ENCODE measurements at regions not wholly inside any gene's neighbourhood (a gene's known extent, or its start where the extent isn't known, plus 50 kb on each side); places are given as distances from the start of the nearest gene placed in this dataset.

DNA sequence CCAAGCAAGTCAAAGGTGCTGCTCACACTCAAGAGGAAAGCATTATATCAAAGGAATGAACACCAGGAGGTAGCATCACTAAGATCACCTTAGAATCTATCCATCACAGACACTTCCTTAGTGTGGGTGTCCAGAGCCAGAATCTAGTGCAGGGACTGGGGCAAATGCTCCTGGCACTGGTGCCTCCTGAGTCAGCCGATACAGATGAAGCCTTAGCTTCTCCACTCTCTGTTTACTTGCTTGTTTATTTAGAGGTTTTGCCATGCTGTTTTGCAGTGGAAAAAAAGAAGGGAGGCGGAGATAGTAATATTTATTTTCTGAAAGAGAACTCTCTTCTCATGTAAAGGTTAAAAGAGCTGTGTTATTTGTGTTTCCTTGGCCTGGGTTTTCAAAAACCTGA, 303.1 kb downstream of the WDR11 start:
- Mint-ChIP-seq H3K36me3 (no peaks in the 10 kb centered on the region), H3K4me3 (no peak overlapping the region), H3K27ac (no peak overlapping the region), H3K9me3 (no peaks in the 10 kb centered on the region), H3K27me3 (no peaks in the 10 kb centered on the region), H3K4me1 (no peaks in the 10 kb centered on the region)
- CTCF ChIA-PET: no interaction called here
- DNase-seq: no peak

DNA sequence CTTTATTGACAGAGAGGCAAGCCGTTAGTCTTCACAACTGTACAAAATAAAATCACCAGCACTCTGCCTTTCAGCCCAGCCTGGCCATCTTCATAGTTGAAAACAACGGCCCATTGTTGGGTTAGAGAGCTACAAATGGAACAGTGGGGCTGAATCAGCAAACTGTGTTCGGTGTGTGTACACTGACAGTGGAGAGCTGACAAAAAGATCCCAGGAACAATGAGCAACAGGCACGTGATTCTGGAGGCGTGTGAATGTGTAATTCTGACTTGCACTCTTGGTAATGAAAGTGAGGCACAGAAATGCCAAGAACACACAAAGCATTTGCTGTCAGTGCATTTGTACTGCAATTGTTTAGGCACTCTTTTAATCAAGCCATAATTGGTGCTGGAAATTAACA, 303.7 kb downstream of the WDR11 start:
- no peak for DNase-seq
- H3K36me3 Mint-ChIP-seq: no peaks in the 10 kb centered on the region
- no peak overlapping the region for H3K4me3 Mint-ChIP-seq
- no peaks in the 10 kb centered on the region for H3K4me1 Mint-ChIP-seq
- no peaks in the 10 kb centered on the region for H3K27me3 Mint-ChIP-seq
- H3K27ac Mint-ChIP-seq: no peak overlapping the region
- CTCF ChIA-PET: no interaction called here
- no peaks in the 10 kb centered on the region for H3K9me3 Mint-ChIP-seq

DNA sequence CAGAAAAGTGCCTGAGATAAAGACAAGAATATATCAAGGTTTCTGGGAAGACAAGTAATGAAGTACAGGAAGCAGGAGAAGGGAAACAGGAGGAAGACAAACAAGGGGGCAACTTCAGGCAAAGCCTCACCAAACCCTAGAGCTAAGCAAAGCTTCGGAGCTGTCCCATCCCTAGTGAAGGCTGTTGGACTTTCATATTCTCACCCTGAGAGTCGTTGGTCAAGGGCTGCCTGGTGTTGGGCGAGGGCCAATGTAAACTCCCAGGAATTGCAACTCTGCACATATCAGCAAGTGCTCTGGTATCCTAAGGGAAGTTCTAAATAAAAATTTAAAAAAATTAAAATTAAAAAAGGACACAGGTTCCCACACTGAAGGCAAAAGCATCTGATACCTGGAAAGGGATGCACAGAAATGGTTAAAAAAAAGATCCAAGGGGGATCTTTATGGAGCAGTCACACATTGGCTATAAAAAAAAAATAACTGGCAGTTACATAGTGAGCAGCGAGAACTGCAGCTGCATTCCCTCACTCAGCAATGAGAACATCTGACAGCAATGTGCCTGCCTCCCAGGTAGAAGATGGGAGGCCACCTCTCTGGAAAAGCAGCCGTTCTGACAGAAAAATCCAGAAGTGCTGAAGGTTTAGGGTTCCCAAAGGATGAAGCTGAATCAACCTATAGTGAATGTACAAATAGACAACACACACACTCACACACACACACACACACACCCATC, 304.7 kb downstream of the WDR11 start:
- DNase-seq: no peak
- no peaks in the 10 kb centered on the region for H3K9me3 Mint-ChIP-seq
- CTCF ChIA-PET: no interaction called here
- no peak overlapping the region for H3K27ac Mint-ChIP-seq
- no peaks in the 10 kb centered on the region for H3K4me1 Mint-ChIP-seq
- no peaks in the 10 kb centered on the region for H3K36me3 Mint-ChIP-seq
- no peaks in the 10 kb centered on the region for H3K27me3 Mint-ChIP-seq
- no peak overlapping the region for H3K4me3 Mint-ChIP-seq

DNA sequence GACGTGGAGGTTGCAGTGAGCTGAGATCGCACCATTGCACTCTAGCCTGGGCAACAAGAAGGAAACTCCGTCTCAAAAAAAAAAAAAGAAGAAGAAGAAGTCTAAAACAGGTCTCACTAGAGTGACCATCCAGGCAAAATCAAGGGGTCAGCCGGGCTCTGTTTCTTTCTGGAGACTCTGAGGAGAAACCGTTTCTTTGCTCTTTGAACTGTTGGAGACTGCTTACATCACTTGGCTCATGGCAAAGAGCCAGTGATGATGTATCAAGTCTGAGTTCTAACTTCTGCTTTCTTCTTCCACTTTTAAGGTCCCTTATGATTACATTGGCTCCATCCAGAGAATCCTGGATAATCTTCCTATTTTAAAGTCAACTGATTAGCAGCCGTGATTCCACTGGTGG, 306.8 kb downstream of the WDR11 start:
- CTCF ChIA-PET: no interaction called here
- Mint-ChIP-seq H3K36me3 (no peaks in the 10 kb centered on the region), H3K4me1 (no peaks in the 10 kb centered on the region), H3K27me3 (no peaks in the 10 kb centered on the region), H3K9me3 (no peaks in the 10 kb centered on the region), H3K27ac (no peak overlapping the region), H3K4me3 (no peak overlapping the region)
- DNase-seq: no peak

DNA sequence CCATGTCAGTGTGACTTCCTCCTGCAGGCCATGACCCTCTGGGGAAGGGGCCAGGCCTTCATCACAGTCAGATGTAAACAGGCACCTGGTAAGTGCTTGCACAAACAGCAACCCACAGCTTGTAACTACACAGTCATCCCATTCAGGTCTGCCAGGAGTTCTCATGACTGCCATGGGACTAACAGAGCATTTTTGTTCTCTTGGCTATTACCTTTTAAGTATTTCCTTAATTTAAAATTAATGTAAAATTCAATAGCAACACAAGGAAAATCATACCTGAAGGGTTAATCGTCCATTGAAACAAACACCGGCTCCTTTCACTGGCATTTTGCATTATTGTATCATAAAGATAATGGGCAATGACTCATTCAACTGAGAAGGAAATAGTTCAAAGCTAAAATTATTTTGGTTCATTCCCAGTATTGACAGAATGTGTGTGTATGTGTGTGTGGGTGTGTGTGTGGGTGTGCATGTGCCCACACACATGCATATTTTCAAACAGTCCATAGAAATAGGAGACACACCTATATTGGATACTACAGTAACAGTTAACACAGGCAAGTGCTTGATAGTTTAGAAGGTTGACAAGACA, 307.9 kb downstream of the WDR11 start:
- Mint-ChIP-seq H3K4me1 (no peaks in the 10 kb centered on the region), H3K4me3 (no peak overlapping the region)
- CTCF ChIA-PET: no interaction called here

DNA sequence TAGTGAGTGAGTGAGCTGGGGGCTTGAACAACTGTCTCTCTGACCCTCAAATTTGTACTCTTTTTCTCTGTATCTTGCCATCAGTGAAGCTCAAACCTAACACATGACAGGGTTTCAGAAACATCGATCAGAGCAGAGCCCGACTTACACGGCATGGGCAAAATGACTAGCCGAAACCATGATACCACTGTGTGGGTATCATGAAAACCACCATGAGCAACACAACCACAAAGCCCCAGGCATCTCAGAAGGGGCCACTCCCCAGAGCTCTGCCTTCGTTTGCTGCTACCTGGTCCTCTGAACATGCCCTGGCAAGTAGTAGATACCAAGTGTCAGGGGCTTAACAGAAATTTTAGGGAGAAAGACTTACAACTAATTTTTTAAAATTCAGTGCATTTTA, 308.5 kb downstream of the WDR11 start:
- Mint-ChIP-seq H3K9me3 (no peaks in the 10 kb centered on the region), H3K27ac (no peak overlapping the region), H3K27me3 (no peaks in the 10 kb centered on the region), H3K36me3 (no peaks in the 10 kb centered on the region), H3K4me3 (no peak overlapping the region), H3K4me1 (no peaks in the 10 kb centered on the region)
- DNase-seq: no peak
- CTCF ChIA-PET: no interaction called here

More for the DNA sequence above, 307.9 kb downstream of the WDR11 start:
- H3K27me3 Mint-ChIP-seq: no peaks in the 10 kb centered on the region
- H3K9me3 Mint-ChIP-seq: no peaks in the 10 kb centered on the region
- DNase-seq: no peak
- no peaks in the 10 kb centered on the region for H3K36me3 Mint-ChIP-seq
- H3K27ac Mint-ChIP-seq: no peak overlapping the region

DNA sequence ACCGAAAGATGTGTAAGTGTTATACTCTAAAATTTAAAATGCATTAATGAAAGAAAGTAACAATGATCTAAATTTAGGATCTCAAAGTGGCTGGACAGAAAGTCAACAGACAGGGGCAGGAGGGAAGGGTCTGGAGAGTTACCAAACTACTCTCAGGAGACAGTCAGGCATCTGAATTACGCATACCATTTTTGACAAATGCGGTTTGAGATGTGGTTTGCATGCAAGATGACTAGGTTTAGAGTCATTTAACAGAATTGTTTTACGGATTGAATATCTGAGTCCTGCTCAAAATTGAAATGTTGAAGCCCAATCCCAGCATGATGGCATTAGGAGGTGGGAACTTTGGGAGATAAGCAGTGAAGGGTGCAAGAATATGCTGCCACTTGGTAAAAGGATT, 314.1 kb downstream of the WDR11 start:
- H3K4me1 Mint-ChIP-seq: no peaks in the 10 kb centered on the region
- H3K27ac Mint-ChIP-seq: no peak overlapping the region
- DNase-seq: no peak
- no peaks in the 10 kb centered on the region for H3K9me3 Mint-ChIP-seq
- CTCF ChIA-PET: no interaction called here
- H3K4me3 Mint-ChIP-seq: no peak overlapping the region
- H3K27me3 Mint-ChIP-seq: no peaks in the 10 kb centered on the region
- H3K36me3 Mint-ChIP-seq: no peaks in the 10 kb centered on the region

DNA sequence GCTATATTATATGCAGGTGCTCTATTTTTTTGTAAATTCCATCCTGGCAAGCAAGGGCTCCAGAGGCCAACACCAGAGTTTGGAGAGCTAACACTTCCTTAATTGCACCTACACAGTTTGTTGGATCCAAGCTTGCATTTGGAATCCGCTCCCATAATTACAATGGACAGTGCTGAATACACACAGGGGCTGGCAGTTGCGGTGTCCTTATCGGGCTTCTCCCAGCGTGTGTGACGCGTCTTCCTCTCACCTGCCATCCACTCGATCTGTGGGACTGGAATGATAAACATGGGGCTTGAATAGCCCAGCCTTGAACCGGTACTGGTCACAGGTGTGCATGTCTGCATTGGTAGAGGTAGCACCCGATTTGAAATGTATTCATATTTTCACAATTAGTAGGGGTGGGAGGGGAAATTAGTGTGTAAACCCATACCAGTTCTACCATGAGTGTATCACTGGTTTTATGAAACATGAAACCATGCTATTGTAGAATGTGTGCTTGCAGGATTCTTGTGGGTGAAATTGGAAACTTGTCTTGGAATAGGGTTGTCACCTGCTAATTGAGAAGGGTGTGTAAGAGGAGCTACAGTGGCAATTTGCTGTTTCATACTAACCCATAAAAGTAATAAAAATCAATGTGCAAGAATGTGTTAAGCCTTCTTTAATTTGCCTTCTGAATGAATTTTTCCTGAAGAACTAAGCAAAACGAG, 316.5 kb downstream of the WDR11 start:
- H3K4me1 Mint-ChIP-seq: no peaks in the 10 kb centered on the region
- no peaks in the 10 kb centered on the region for H3K9me3 Mint-ChIP-seq
- no peak for DNase-seq
- H3K36me3 Mint-ChIP-seq: no peaks in the 10 kb centered on the region
- no peak overlapping the region for H3K4me3 Mint-ChIP-seq
- no peaks in the 10 kb centered on the region for H3K27me3 Mint-ChIP-seq
- CTCF ChIA-PET: no interaction called here
- no peak overlapping the region for H3K27ac Mint-ChIP-seq

DNA sequence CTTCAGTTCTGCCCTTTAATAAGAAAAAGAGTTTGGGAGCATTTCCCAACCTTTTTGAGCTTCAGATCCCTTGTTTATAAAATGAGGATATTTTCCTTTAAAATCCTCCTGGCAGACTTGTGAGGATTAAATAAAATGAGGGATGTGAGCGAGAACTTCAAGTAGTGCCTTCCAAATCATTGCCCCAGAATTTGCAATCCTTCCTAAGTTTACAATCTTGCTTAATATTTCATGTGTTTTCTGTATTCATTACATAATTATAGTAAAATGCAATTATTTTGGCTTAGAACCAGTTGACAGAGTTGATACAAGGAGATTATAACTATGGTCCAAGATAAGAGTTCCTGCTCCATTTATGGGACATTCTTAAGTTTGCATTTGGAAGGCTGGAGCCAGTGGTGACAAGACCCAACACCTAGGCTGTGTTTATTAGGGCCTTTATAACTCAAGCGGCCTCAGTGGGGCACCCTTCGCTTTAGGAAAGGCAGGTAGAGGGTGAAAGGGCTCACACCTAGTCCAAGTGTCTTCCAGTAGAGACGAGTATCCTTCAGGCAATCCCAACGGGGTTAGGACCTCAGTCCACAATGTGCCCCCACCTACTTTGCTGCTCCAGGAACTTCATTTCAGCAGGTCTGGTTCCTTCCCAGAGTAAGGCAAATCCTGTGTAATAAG, 317.5 kb downstream of the WDR11 start:
- H3K4me1 Mint-ChIP-seq: no peaks in the 10 kb centered on the region
- no peaks in the 10 kb centered on the region for H3K9me3 Mint-ChIP-seq
- H3K27me3 Mint-ChIP-seq: no peaks in the 10 kb centered on the region
- CTCF ChIA-PET: no interaction called here
- H3K4me3 Mint-ChIP-seq: no peak overlapping the region
- no peak for DNase-seq
- H3K36me3 Mint-ChIP-seq: no peaks in the 10 kb centered on the region
- H3K27ac Mint-ChIP-seq: no peak overlapping the region

DNA sequence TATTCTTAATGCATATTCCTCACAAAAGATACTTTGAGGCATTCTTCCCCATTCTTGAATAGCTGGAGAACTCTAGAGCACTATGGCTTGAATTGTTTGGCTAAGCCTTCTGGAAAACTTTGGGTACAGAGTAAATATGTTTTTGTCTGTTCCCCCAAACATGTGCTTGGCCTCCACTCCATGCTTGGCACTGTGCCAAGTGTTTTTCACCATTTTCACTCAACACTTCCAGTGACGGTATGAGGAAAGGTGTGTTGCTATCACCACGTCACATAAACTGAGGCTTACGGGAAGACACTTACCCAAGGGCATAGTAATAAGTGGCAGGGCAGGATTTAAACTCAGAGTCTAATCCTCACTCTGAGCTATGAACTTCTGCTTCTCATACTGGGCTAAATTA, 318.2 kb downstream of the WDR11 start:
- Mint-ChIP-seq H3K9me3 (no peaks in the 10 kb centered on the region), H3K36me3 (no peaks in the 10 kb centered on the region), H3K4me1 (no peaks in the 10 kb centered on the region), H3K27ac (no peak overlapping the region), H3K27me3 (no peaks in the 10 kb centered on the region), H3K4me3 (no peak overlapping the region)
- no peak for DNase-seq
- CTCF ChIA-PET: no interaction called here

DNA sequence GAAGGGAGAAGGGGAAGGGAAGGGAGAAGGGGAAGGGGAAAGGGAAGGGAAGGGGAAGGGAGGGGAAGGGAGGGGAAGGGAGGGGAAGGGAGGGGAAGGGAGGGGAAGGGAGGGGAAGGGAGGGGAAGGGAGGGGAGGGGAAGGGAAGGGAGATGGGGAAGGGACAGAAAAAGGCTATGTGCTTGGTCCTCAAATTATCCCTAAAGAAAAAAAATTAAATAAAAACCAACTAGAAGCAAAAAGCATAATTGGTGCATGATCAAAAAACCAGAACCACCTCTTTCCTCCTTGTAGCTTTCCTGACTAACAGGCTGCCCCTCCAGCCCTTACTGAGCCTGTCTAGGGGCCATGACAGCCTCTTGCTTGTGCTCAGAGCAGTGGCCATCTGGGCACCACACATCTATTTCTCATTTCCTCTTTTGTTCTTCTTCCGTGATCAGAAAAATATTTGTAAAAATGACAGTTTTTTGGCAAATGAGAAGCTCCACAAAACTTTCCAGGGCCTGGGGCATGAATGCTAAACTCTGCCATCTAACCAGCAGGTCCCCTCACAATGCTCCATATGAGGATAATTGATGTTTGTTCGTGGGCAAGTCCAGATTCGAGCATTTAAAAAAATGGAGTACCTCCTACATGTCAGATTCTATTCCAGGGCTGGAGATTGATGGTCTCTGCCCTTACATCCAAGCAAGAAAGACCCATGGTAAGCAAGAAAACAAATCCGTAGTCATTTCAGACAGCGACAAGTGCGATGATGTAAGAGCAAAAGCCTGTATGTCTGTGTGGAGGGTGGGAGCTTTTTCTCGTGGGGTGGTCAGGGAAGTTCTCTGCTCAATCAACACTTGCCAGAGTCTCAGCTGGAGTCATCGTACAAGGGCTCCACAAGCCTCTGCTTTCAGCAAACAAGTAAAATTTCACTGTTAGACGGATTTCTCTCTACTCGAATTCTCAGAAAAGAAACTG, 320.9 kb downstream of the WDR11 start:
- CTCF ChIA-PET: no interaction called here
- Mint-ChIP-seq H3K36me3 (no peaks in the 10 kb centered on the region), H3K9me3 (no peaks in the 10 kb centered on the region), H3K27ac (no peak overlapping the region), H3K4me3 (no peak overlapping the region), H3K27me3 (no peaks in the 10 kb centered on the region), H3K4me1 (no peaks in the 10 kb centered on the region)
- no peak for DNase-seq

DNA sequence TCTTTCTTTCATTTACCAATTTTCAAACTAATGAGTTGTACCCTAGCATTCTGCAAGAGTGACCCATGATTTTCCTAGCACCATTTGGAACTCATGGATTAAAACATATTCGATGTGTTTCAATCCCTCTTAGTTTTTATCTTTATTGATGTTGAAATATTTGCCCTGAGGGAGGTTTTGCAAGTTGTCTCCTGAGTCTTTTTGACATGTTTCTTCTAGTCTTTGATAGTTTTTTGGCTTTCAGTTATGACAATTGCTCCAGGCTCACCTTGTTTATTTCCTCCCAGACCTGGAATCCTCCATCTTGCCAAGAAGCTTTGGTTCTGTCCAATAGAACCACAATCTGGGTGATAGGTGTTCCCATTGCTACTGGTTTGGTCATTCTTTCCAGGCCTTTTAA, 327.8 kb downstream of the WDR11 start:
- H3K27me3 Mint-ChIP-seq: no peaks in the 10 kb centered on the region
- H3K36me3 Mint-ChIP-seq: no peaks in the 10 kb centered on the region
- no peaks in the 10 kb centered on the region for H3K4me1 Mint-ChIP-seq
- H3K9me3 Mint-ChIP-seq: no peaks in the 10 kb centered on the region
- no peak overlapping the region for H3K27ac Mint-ChIP-seq
- CTCF ChIA-PET: no interaction called here
- no peak for DNase-seq
- no peak overlapping the region for H3K4me3 Mint-ChIP-seq

DNA sequence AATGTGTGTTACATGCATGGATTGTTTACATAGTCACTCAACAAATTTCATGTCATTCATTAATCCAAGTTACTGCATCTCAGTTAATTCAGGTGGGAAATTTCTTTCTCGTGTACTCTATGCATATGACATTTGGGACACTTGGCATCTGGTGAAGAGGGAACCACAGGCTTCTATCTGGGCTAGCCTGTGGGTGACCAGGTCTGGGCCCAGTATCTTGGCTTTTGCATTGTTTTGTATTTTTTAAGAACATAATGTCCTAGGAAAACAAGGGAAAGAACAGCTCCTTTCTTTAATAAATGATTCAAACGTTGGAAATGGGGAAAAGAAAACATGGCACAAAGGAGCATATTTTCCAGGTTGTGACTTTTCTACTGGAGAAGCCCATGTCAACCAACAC, 331.1 kb downstream of the WDR11 start:
- no peak overlapping the region for H3K27ac Mint-ChIP-seq
- H3K4me1 Mint-ChIP-seq: no peaks in the 10 kb centered on the region
- H3K27me3 Mint-ChIP-seq: no peaks in the 10 kb centered on the region
- CTCF ChIA-PET: no interaction called here
- H3K9me3 Mint-ChIP-seq: no peaks in the 10 kb centered on the region
- DNase-seq: no peak
- no peak overlapping the region for H3K4me3 Mint-ChIP-seq
- H3K36me3 Mint-ChIP-seq: no peaks in the 10 kb centered on the region

DNA sequence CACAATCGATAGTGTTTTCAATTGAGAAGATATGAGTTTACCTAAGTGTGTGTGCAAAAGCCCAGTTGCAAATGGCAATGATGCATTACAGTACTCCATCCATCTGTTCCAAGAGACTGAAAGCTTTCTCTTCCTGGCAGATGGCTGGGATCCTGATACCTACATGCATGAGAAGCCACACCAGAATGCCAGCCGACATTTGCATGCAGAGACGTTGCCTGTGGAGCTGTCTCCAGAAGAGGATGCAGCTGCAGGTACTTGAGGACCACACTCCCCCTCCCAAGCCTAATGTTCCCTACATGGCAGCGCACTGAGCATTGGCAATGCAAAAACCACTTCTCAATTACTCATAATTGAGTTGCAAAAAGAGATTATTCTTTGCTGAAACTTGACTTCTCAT, 332.1 kb downstream of the WDR11 start:
- CTCF ChIA-PET: no interaction called here
- no peaks in the 10 kb centered on the region for H3K4me1 Mint-ChIP-seq
- no peak overlapping the region for H3K4me3 Mint-ChIP-seq
- no peaks in the 10 kb centered on the region for H3K36me3 Mint-ChIP-seq
- no peak for DNase-seq
- H3K27ac Mint-ChIP-seq: no peak overlapping the region
- H3K27me3 Mint-ChIP-seq: no peaks in the 10 kb centered on the region
- no peaks in the 10 kb centered on the region for H3K9me3 Mint-ChIP-seq

Data from activated naive CD4-positive, alpha-beta T cell treated with anti-CD3 and anti-CD28 coated beads, Interleukin-2, amount 10 ng/mL, durations not matched to agents 7 days and 5 days (primary cell).